ENCODE measurements at regions not wholly inside any gene's neighbourhood (a gene's known extent, or its start where the extent isn't known, plus 50 kb on each side); places are given as distances from the start of the nearest gene placed in this dataset.

- TF ChIP-seq CBX8 (IDR thresholded peaks at IDR 0.05; ENCODE audit: borderline replicate concordance, low read depth, low read length) (no peak), KDM5A (IDR thresholded peaks at IDR 0.05; ENCODE audit: low read length) (no peak), BCL11A (IDR thresholded peaks at IDR 0.05; ENCODE audit: low read depth in 2 of 2, low read length in 2 of 2) (no peak), PHF8 (conservative IDR thresholded peaks at IDR 0.05; ENCODE audit: low read depth, low read length) (no peak), RXRA (IDR thresholded peaks at IDR 0.05; ENCODE audit: insufficient read depth, low read depth, low read length) (no peak), BRCA1 (IDR thresholded peaks at IDR 0.05; ENCODE audit: low read depth, low read length) (no peak)
Measured at GRCh38 chr2:120402067-120402433, 56.1 kb downstream of the INHBB start (continued).
